Stomach (tissue), 8 donors: ENCODE measurements at regions not wholly inside any gene's neighbourhood (a gene's known extent, or its start where the extent isn't known, plus 50 kb on each side); places are given as distances from the start of the nearest gene placed in this dataset.

Experiments used
- DNase-seq, 2 donors: peaks; one replicate each; pipeline versions ENCODE4 v3.0.0 to v3.0.0-alpha.2; 2013 to 2019
- H3K27ac ChIP-seq, 5 donors: fragments of 200-600 bp in 4 of 5; sonication (generic) in 4 of 5; one replicate each; pipeline ENCODE4 v1.5.1; 2013 to 2019; ENCODE audit warnings: mild to moderate bottlenecking in 1 of 5, moderate library complexity in 1 of 5
- H3K27me3 ChIP-seq, 3 donors: fragments of 200-600 bp; sonication (generic); one replicate each; pipeline ENCODE4 v1.5.1; 2017 to 2019; ENCODE audit warnings: mixed run types in 1 of 3
- H3K36me3 ChIP-seq, 4 donors: fragments of 200-600 bp; sonication (generic); 1 replicate in 3 of 4; 2 replicates in 1 of 4; pipeline ENCODE4 v1.5.1; 2016 to 2019
- H3K4me1 ChIP-seq, 4 donors: fragments of 200-600 bp; sonication (generic); one replicate each; pipeline ENCODE4 v1.5.1; 2016 to 2019
- H3K4me3 ChIP-seq, 4 donors: fragments of 200-600 bp; sonication (generic) in 3 of 4; one replicate each; pipeline ENCODE4 v1.5.1; 2016 to 2019; ENCODE audit warnings: mild to moderate bottlenecking in 1 of 4
- H3K9me3 ChIP-seq, 4 donors: fragments of 200-600 bp; sonication (generic); one replicate each; pipeline ENCODE4 v1.5.1; 2016 to 2019
- EP300 ChIP-seq: sonication (generic); formaldehyde crosslinking; IDR thresholded peaks from one replicate; pipeline ENCODE4 v1.6.1; 2017; ENCODE audit warnings: antibody characterized with exemption
- POLR2A ChIP-seq, 4 donors: fragments of 450-650 bp; IDR thresholded peaks; one replicate each; pipeline ENCODE4 v1.6.1; 2016; ENCODE audit warnings: antibody characterized with exemption in 4 of 4, control low read depth in 2 of 4, mild to moderate bottlenecking in 1 of 4, moderate library complexity in 1 of 4
- POLR2AphosphoS5 ChIP-seq, 3 donors: sonication (generic); formaldehyde crosslinking; IDR thresholded peaks; one replicate each; pipeline ENCODE4 v1.6.1; 2016; ENCODE audit warnings: antibody characterized with exemption in 3 of 3
- WGBS, 5 donors: extraction: QIAGEN DNeasy Blood & Tissue Kit in 3 of 5; methylation state at CpG; one replicate each; pipeline versions ENCODE4 v1.1.5 to v1.1.7; 2013 to 2018; 5-methylcytosine and 5-hydroxymethylcytosine counted together
- intact Hi-C: fragments of 100-400 bp; cut with DNase I; formaldehyde crosslinking; loops from one replicate; pipeline ENCODE4 v1.15.1; 2023; ENCODE audit warnings: low total_unique reads
- TF ChIP-seq, protein P1 (sequence below), 7 experiments: fragments of 450-650 bp in 4 of 7; fragments of 200-600 bp in 3 of 7; sonication (generic) in 3 of 7; IDR thresholded peaks; one replicate each; pipeline ENCODE4 v1.5.1; 2016 to 2019; ENCODE audit warnings: antibody characterized with exemption in 7 of 7, control low read depth in 2 of 7, mild to moderate bottlenecking in 1 of 7
- donor health status: healthy with polysubstance abuse.
- donor health status: Bipolar disorder and iron deficiency.
- donor health status: healthy.

DNA sequence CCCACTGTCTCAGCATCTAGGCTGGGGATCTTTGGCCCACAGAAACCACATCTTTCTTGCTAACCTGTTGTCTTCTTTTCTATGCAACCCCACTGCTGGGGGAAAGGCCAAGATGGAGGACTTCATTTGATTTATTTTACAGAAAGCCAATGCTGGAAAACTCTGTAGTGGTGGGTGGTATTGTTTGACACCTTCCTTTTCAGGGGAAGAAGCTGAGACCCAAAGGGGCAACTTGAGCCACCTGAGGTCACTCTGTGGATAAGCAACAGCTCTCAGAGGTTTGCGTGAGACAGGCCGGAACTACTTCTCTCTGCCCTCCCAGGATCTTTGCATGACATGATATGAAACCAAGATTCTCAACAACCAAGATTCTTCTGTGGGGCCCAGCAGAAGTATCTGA lies 645.2 kb downstream of the VRK1 start:
- H3K36me3 ChIP-seq, result no peaks in the 10 kb centered on the region
- no peak for DNase-seq
- TF ChIP-seq, protein P1, sequence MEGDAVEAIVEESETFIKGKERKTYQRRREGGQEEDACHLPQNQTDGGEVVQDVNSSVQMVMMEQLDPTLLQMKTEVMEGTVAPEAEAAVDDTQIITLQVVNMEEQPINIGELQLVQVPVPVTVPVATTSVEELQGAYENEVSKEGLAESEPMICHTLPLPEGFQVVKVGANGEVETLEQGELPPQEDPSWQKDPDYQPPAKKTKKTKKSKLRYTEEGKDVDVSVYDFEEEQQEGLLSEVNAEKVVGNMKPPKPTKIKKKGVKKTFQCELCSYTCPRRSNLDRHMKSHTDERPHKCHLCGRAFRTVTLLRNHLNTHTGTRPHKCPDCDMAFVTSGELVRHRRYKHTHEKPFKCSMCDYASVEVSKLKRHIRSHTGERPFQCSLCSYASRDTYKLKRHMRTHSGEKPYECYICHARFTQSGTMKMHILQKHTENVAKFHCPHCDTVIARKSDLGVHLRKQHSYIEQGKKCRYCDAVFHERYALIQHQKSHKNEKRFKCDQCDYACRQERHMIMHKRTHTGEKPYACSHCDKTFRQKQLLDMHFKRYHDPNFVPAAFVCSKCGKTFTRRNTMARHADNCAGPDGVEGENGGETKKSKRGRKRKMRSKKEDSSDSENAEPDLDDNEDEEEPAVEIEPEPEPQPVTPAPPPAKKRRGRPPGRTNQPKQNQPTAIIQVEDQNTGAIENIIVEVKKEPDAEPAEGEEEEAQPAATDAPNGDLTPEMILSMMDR (IDR thresholded peaks at IDR 0.05), result no peak
- TF ChIP-seq POLR2AphosphoS5 (IDR thresholded peaks at IDR 0.05), result no peak
- no peak for TF ChIP-seq POLR2A (IDR thresholded peaks at IDR 0.05)
- TF ChIP-seq EP300, result no peak
- no peak overlapping the region for H3K4me3 ChIP-seq
- intact Hi-C loops, result no loop called here
- H3K27me3 ChIP-seq, result no peaks in the 10 kb centered on the region
- H3K27ac ChIP-seq, result no peak overlapping the region
- no peaks in the 10 kb centered on the region for H3K9me3 ChIP-seq
- H3K4me1 ChIP-seq, result no peaks in the 10 kb centered on the region
- WGBS, 5 donors, result 87 to 100% (median 100%) methylated on average over 2 of the region's 2 CpGs

GRCh38 chr14:97443412-97443811 lies 646.2 kb downstream of the VRK1 start:
- WGBS, 5 donors, result 74 to 96% (median 87%) methylated on average over 3 of the region's 3 CpGs
- H3K4me3 ChIP-seq, result no peak overlapping the region
- no peaks in the 10 kb centered on the region for H3K36me3 ChIP-seq
- H3K27me3 ChIP-seq, result no peaks in the 10 kb centered on the region
- no peaks in the 10 kb centered on the region for H3K4me1 ChIP-seq
- H3K9me3 ChIP-seq, result no peaks in the 10 kb centered on the region
- TF ChIP-seq EP300 (no peak), POLR2A (IDR thresholded peaks at IDR 0.05) (no peak), POLR2AphosphoS5 (IDR thresholded peaks at IDR 0.05) (no peak)
- TF ChIP-seq, protein P1 (IDR thresholded peaks at IDR 0.05), result no peak
- DNase-seq, result no peak
- intact Hi-C loops, result no loop called here
- H3K27ac ChIP-seq, result no peak overlapping the region

DNA sequence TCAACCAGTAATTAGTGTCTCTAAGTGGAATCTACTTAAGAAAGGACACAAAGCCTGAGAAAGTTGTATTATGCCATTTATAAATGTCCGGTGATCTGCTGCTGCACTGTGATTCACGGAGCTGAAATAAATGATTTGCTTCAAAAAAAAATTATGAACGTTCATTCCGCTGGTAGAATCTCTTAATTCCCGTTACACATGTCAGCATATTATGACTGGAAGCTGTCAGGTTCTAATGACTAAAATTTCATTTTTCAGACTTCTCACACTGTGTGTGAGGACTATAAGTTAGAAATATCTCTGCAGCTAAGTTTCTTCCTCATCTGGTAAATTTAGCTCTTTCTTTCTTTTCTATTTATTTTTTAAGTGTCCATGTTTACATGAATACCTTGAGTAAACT lies 647.1 kb downstream of the VRK1 start:
- Histone ChIP-seq H3K4me1 (no peaks in the 10 kb centered on the region), H3K9me3 (no peaks in the 10 kb centered on the region), H3K27me3 (no peaks in the 10 kb centered on the region), H3K4me3 (no peak overlapping the region), H3K36me3 (no peaks in the 10 kb centered on the region), H3K27ac (no peak overlapping the region)
- intact Hi-C loops, result no loop called here
- TF ChIP-seq POLR2AphosphoS5 (IDR thresholded peaks at IDR 0.05) (no peak), POLR2A (IDR thresholded peaks at IDR 0.05) (no peak), EP300 (no peak)
- TF ChIP-seq, protein P1 (IDR thresholded peaks at IDR 0.05), result no peak
- 78 to 92% (median 88%) methylated on average over 5 of the region's 5 CpGs for WGBS, 5 donors
- no peak for DNase-seq

DNA sequence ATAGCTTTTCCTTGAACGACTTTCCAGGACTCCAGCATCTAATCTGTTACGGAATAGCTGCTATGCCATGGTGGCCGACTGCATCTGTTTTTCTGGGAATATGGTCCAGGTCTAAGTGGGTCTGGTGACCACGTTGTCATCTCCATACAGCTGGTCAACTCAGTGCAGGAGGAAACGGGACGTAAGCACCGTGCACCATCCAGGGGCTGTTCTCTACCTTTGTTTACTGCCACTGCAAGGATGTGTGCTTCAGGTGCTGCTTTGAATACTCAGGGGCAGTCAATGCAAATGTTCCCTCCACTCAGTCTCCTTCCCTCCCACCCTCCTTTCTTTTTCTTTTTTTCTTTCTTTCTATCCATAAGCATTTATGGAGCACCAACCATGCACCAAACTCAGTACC lies 648.2 kb downstream of the VRK1 start:
- H3K4me1 ChIP-seq, result no peaks in the 10 kb centered on the region
- no peaks in the 10 kb centered on the region for H3K27me3 ChIP-seq
- DNase-seq, result no peak
- no peaks in the 10 kb centered on the region for H3K9me3 ChIP-seq
- no peak overlapping the region for H3K27ac ChIP-seq
- TF ChIP-seq, protein P1 (IDR thresholded peaks at IDR 0.05), result no peak
- no peak for TF ChIP-seq POLR2AphosphoS5 (IDR thresholded peaks at IDR 0.05)
- no peak for TF ChIP-seq POLR2A (IDR thresholded peaks at IDR 0.05)
- H3K4me3 ChIP-seq, result no peak overlapping the region
- 77 to 86% (median 82%) methylated on average over 7 of the region's 7 CpGs for WGBS, 5 donors
- H3K36me3 ChIP-seq, result no peaks in the 10 kb centered on the region
- intact Hi-C loops, result no loop called here

- no peaks in the 10 kb centered on the region for H3K36me3 ChIP-seq
- no peak for DNase-seq
- TF ChIP-seq POLR2AphosphoS5 (IDR thresholded peaks at IDR 0.05), result no peak
- no peak for TF ChIP-seq POLR2A (IDR thresholded peaks at IDR 0.05)
- TF ChIP-seq, protein P1 (IDR thresholded peaks at IDR 0.05), result no peak
- no peak for TF ChIP-seq EP300
- H3K4me1 ChIP-seq, result no peaks in the 10 kb centered on the region
- H3K9me3 ChIP-seq, result no peaks in the 10 kb centered on the region
- H3K27me3 ChIP-seq, result no peaks in the 10 kb centered on the region
- H3K27ac ChIP-seq, result no peak overlapping the region
- WGBS, 5 donors, result 77 to 84% (median 83%) methylated on average over 4 of the region's 4 CpGs
- no peak overlapping the region for H3K4me3 ChIP-seq
- intact Hi-C loops, result no loop called here
These were observed 648.9 kb downstream of the VRK1 start for GRCh38 chr14:97446087-97446486.
